ENCODE measurements at regions not wholly inside any gene's neighbourhood (a gene's known extent, or its start where the extent isn't known, plus 50 kb on each side); places are given as distances from the start of the nearest gene placed in this dataset.

DNA sequence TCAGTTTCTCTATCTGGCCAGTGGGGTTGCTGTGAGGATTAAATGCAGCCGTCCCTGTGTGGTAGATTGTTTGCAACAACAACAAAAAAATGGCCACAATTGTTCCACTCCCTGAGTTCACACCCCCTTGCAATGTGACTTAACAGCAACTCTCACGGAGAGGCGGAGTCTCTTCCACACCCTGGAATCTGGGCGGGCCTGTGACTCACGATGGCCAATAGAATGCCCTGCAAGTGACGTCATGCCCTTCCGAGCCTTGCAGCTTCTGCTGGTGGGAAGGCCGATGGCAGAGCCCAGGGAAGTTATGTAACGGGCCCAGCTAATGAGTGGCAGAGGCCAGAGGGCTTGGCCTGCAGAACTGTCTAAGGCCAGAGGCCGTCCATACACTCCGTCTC is 87.9 kb downstream of the RIPK4 start:
- no peak for DNase-seq (ENCODE audit: extremely low spot score, unreplicated experiment)
- no peak overlapping the region for H3K4me3 Mint-ChIP-seq (ENCODE audit: unreplicated experiment)
- H3K4me1 Mint-ChIP-seq (ENCODE audit: unreplicated experiment), result peaks cover 35% of the 10 kb centered on the region
- TF ChIP-seq, protein P1, sequence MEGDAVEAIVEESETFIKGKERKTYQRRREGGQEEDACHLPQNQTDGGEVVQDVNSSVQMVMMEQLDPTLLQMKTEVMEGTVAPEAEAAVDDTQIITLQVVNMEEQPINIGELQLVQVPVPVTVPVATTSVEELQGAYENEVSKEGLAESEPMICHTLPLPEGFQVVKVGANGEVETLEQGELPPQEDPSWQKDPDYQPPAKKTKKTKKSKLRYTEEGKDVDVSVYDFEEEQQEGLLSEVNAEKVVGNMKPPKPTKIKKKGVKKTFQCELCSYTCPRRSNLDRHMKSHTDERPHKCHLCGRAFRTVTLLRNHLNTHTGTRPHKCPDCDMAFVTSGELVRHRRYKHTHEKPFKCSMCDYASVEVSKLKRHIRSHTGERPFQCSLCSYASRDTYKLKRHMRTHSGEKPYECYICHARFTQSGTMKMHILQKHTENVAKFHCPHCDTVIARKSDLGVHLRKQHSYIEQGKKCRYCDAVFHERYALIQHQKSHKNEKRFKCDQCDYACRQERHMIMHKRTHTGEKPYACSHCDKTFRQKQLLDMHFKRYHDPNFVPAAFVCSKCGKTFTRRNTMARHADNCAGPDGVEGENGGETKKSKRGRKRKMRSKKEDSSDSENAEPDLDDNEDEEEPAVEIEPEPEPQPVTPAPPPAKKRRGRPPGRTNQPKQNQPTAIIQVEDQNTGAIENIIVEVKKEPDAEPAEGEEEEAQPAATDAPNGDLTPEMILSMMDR (IDR thresholded peaks at IDR 0.05), result no peak
- H3K9me3 Mint-ChIP-seq (ENCODE audit: unreplicated experiment), result no peaks in the 10 kb centered on the region
- peak overlapping the region; percentile 65 for H3K27ac Mint-ChIP-seq (ENCODE audit: unreplicated experiment)
- no peaks in the 10 kb centered on the region for H3K36me3 Mint-ChIP-seq (ENCODE audit: unreplicated experiment)
- no peaks in the 10 kb centered on the region for H3K27me3 Mint-ChIP-seq (ENCODE audit: unreplicated experiment)

GRCh38 chr21:41678016-41678923 is 88.6 kb downstream of the RIPK4 start:
- TF ChIP-seq, protein P1 (IDR thresholded peaks at IDR 0.05), result no peak
- no peak for DNase-seq (ENCODE audit: extremely low spot score, unreplicated experiment)
- H3K27ac Mint-ChIP-seq (ENCODE audit: unreplicated experiment), result peak overlapping the region; percentile 65

GRCh38 chr21:41677671-41678015 is 89.2 kb downstream of the RIPK4 start:
- Mint-ChIP-seq H3K4me3 (ENCODE audit: unreplicated experiment) (no peak overlapping the region), H3K27me3 (ENCODE audit: unreplicated experiment) (no peaks in the 10 kb centered on the region), H3K36me3 (ENCODE audit: unreplicated experiment) (no peaks in the 10 kb centered on the region), H3K9me3 (ENCODE audit: unreplicated experiment) (no peaks in the 10 kb centered on the region), H3K4me1 (ENCODE audit: unreplicated experiment) (peaks cover 25% of the 10 kb centered on the region), H3K27ac (ENCODE audit: unreplicated experiment) (no peak overlapping the region)
- no peak for DNase-seq (ENCODE audit: extremely low spot score, unreplicated experiment)
- TF ChIP-seq, protein P1 (IDR thresholded peaks at IDR 0.05), result no peak

More at GRCh38 chr21:41678016-41678923, 88.6 kb downstream of the RIPK4 start:
- Mint-ChIP-seq H3K27me3 (ENCODE audit: unreplicated experiment) (no peaks in the 10 kb centered on the region), H3K4me1 (ENCODE audit: unreplicated experiment) (peaks cover 29% of the 10 kb centered on the region), H3K4me3 (ENCODE audit: unreplicated experiment) (no peak overlapping the region), H3K36me3 (ENCODE audit: unreplicated experiment) (no peaks in the 10 kb centered on the region), H3K9me3 (ENCODE audit: unreplicated experiment) (no peaks in the 10 kb centered on the region)

- Mint-ChIP-seq H3K36me3 (ENCODE audit: unreplicated experiment) (no peaks in the 10 kb centered on the region), H3K4me3 (ENCODE audit: unreplicated experiment) (no peak overlapping the region), H3K4me1 (ENCODE audit: unreplicated experiment) (peaks cover 25% of the 10 kb centered on the region), H3K27ac (ENCODE audit: unreplicated experiment) (no peak overlapping the region), H3K9me3 (ENCODE audit: unreplicated experiment) (no peaks in the 10 kb centered on the region), H3K27me3 (ENCODE audit: unreplicated experiment) (no peaks in the 10 kb centered on the region)
- TF ChIP-seq, protein P1 (IDR thresholded peaks at IDR 0.05), result no peak
- no peak for DNase-seq (ENCODE audit: extremely low spot score, unreplicated experiment)
Measured at GRCh38 chr21:41676198-41676597, 90.7 kb downstream of the RIPK4 start.

GRCh38 chr21:41675574-41675973 is 91.3 kb downstream of the RIPK4 start:
- no peaks in the 10 kb centered on the region for H3K36me3 Mint-ChIP-seq (ENCODE audit: unreplicated experiment)
- H3K27ac Mint-ChIP-seq (ENCODE audit: unreplicated experiment), result no peak overlapping the region
- no peaks in the 10 kb centered on the region for H3K9me3 Mint-ChIP-seq (ENCODE audit: unreplicated experiment)
- H3K4me3 Mint-ChIP-seq (ENCODE audit: unreplicated experiment), result no peak overlapping the region
- TF ChIP-seq, protein P1 (IDR thresholded peaks at IDR 0.05), result no peak
- DNase-seq (ENCODE audit: extremely low spot score, unreplicated experiment), result no peak
- no peaks in the 10 kb centered on the region for H3K27me3 Mint-ChIP-seq (ENCODE audit: unreplicated experiment)
- peaks cover 26% of the 10 kb centered on the region for H3K4me1 Mint-ChIP-seq (ENCODE audit: unreplicated experiment)

All from osteocyte (in vitro differentiated cells).